ENCODE measurements at regions not wholly inside any gene's neighbourhood (a gene's known extent, or its start where the extent isn't known, plus 50 kb on each side); places are given as distances from the start of the nearest gene placed in this dataset.
A peak's percentile ranks its signal among the peaks of the same experiment; 100 is the strongest.

- no peak overlapping the region for H3K4me3 ChIP-seq (ENCODE audit: low read depth, low read length)
- peak; percentile 71 for DNase-seq (ENCODE audit: low read depth)
These were observed 1519.9 kb upstream of the ACVR2A start for GRCh38 chr2:146324951-146325350.

GRCh38 chr2:146323564-146323963, 1521.3 kb upstream of the ACVR2A start:
- DNase-seq (ENCODE audit: low read depth), result no peak
- H3K4me3 ChIP-seq (ENCODE audit: low read depth, low read length), result no peak overlapping the region

GRCh38 chr2:146321175-146321574, 1523.7 kb upstream of the ACVR2A start:
- H3K4me3 ChIP-seq (ENCODE audit: low read depth, low read length), result no peak overlapping the region
- peak; percentile 85 for DNase-seq (ENCODE audit: low read depth)

GRCh38 chr2:146317959-146318358, 1526.9 kb upstream of the ACVR2A start:
- H3K4me3 ChIP-seq (ENCODE audit: low read depth, low read length), result no peak overlapping the region
- DNase-seq (ENCODE audit: low read depth), result peak; percentile 95

GRCh38 chr2:146312899-146313298, 1531.9 kb upstream of the ACVR2A start:
- DNase-seq (ENCODE audit: low read depth), result no peak
- no peak overlapping the region for H3K4me3 ChIP-seq (ENCODE audit: low read depth, low read length)

- no peak for DNase-seq (ENCODE audit: low read depth)
- H3K4me3 ChIP-seq (ENCODE audit: low read depth, low read length), result no peak overlapping the region
These were observed 1539.7 kb upstream of the ACVR2A start for GRCh38 chr2:146305164-146305563.

GRCh38 chr2:146301287-146301686, 1543.5 kb upstream of the ACVR2A start:
- no peak for DNase-seq (ENCODE audit: low read depth)
- no peak overlapping the region for H3K4me3 ChIP-seq (ENCODE audit: low read depth, low read length)

GRCh38 chr2:146295080-146295670, 1549.7 kb upstream of the ACVR2A start:
- DNase-seq (ENCODE audit: low read depth), result no peak
- H3K4me3 ChIP-seq (ENCODE audit: low read depth, low read length), result no peak overlapping the region

GRCh38 chr2:146287281-146287680, 1557.5 kb upstream of the ACVR2A start:
- no peak for DNase-seq (ENCODE audit: low read depth)
- H3K4me3 ChIP-seq (ENCODE audit: low read depth, low read length), result no peak overlapping the region

- no peak for DNase-seq (ENCODE audit: low read depth)
These were observed 1565.9 kb upstream of the ACVR2A start for GRCh38 chr2:146278881-146279280.

GRCh38 chr2:146271131-146271831, 1573.5 kb upstream of the ACVR2A start:
- H3K4me3 ChIP-seq (ENCODE audit: low read depth, low read length), result no peak overlapping the region
- DNase-seq (ENCODE audit: low read depth), result no peak

More at GRCh38 chr2:146278881-146279280, 1565.9 kb upstream of the ACVR2A start:
- H3K4me3 ChIP-seq (ENCODE audit: low read depth, low read length), result no peak overlapping the region

- no peak for DNase-seq (ENCODE audit: low read depth)
- no peak overlapping the region for H3K4me3 ChIP-seq (ENCODE audit: low read depth, low read length)
These were observed 1574.2 kb upstream of the ACVR2A start for GRCh38 chr2:146270618-146271017.

- DNase-seq (ENCODE audit: low read depth), result no peak
- no peak overlapping the region for H3K4me3 ChIP-seq (ENCODE audit: low read depth, low read length)
These were observed 1577.7 kb upstream of the ACVR2A start for GRCh38 chr2:146267093-146267492.

GRCh38 chr2:146265656-146266055, 1579.2 kb upstream of the ACVR2A start:
- DNase-seq (ENCODE audit: low read depth), result no peak
- no peak overlapping the region for H3K4me3 ChIP-seq (ENCODE audit: low read depth, low read length)

GRCh38 chr2:146262606-146263005, 1582.2 kb upstream of the ACVR2A start:
- DNase-seq (ENCODE audit: low read depth), result no peak
- no peak overlapping the region for H3K4me3 ChIP-seq (ENCODE audit: low read depth, low read length)

- H3K4me3 ChIP-seq (ENCODE audit: low read depth, low read length), result no peak overlapping the region
- no peak for DNase-seq (ENCODE audit: low read depth)
These were observed 1584.3 kb upstream of the ACVR2A start for GRCh38 chr2:146260551-146260950.

GRCh38 chr2:146259816-146260215, 1585.0 kb upstream of the ACVR2A start:
- no peak overlapping the region for H3K4me3 ChIP-seq (ENCODE audit: low read depth, low read length)
- no peak for DNase-seq (ENCODE audit: low read depth)

GRCh38 chr2:146258071-146258470, 1586.8 kb upstream of the ACVR2A start:
- no peak overlapping the region for H3K4me3 ChIP-seq (ENCODE audit: low read depth, low read length)

GRCh38 chr2:146252119-146252518, 1592.7 kb upstream of the ACVR2A start:
- no peak for DNase-seq (ENCODE audit: low read depth)
- no peak overlapping the region for H3K4me3 ChIP-seq (ENCODE audit: low read depth, low read length)

More at GRCh38 chr2:146258071-146258470, 1586.8 kb upstream of the ACVR2A start:
- DNase-seq (ENCODE audit: low read depth), result no peak

- no peak for DNase-seq (ENCODE audit: low read depth)
- H3K4me3 ChIP-seq (ENCODE audit: low read depth, low read length), result no peak overlapping the region
These were observed 1593.5 kb upstream of the ACVR2A start for GRCh38 chr2:146251328-146251727.

Measured in skeletal muscle cell (primary cell).